Stimulated activated CD8-positive, alpha-beta memory T cell treated with anti-CD3 and anti-CD28 coated beads, Interleukin-7, amount 100 ng/mL, for 1 hour (primary cell): ENCODE measurements at regions not wholly inside any gene's neighbourhood (a gene's known extent, or its start where the extent isn't known, plus 50 kb on each side); places are given as distances from the start of the nearest gene placed in this dataset.

Source experiments
- DNase-seq, 2 donors: peaks; one replicate each; pipeline ENCODE4 v3.0.0-alpha.2; 2020; ENCODE audit warnings: low read depth in 2 of 2

DNA sequence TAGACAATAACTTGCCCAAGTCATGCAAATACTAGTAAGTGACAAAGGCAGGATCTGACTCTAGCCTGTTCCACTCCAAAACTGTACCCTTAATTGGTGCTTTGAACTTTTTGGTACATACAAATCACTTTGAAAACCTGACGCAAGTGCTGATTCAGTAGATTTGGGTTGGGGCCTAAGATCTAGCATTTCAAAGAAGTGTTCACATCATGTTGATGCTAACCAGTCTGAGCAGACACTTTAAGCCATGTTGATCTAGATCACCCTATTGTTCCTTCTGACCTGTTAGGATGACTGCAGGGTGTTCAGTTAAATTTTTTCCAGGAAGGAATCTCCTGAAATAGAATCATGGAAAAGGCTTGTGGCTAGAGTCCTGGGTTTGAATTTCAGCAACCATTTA, 57.7 kb upstream of the CPEB4 start:
- no peak for DNase-seq

DNA sequence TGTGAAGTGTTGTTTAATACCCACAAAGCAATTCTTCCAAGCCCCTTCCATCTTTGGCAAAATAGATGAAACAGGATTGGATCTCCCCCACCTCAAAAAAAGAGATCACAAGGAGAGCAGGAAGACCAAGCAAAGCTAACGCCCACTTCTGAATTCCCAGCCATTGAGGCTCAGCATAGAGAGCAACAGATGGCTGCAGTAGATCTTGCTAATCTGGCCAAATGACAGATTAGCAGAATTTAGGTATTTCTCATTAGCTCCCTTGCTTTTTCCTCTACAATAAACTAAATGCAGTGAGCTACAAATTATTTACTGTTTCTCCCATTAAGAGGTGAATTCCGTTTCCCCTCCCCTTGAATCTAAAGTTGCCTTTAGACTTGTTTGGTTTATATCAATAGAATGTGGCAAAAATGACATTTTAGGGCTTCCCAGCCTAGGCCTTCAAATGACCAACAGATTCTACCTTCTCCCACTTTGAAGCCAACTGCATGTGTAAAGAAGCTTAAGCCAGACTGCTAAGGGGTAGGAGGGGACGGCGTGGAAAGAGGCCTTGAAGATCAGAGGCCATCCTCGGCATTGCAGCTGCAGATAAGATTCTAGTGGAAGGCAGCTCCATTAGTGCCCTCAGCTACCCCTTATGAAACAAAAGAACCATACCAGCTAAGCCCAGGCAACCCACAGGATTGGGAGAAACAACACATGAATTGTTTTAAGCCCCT, 56.8 kb upstream of the CPEB4 start:
- DNase-seq, result no peak

DNA sequence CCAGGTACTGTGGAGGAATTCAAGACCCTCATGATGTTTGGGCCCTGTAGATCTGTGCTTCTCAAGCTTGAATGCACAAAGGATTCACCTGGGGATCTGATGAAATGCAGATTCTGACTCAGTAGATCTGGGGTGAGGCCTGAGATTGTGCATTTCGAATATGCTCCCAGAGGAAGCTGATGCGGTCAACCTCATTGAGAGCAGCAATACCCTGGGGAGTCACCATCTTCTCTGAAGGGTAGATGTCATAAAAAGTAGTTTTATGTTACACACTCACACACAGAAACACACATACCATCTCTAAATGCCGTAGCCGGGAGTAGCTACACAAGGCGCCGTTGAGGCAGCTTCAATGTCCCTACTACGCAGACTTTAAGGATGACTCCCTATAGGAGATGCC, 55.8 kb upstream of the CPEB4 start:
- DNase-seq, result no peak

DNA sequence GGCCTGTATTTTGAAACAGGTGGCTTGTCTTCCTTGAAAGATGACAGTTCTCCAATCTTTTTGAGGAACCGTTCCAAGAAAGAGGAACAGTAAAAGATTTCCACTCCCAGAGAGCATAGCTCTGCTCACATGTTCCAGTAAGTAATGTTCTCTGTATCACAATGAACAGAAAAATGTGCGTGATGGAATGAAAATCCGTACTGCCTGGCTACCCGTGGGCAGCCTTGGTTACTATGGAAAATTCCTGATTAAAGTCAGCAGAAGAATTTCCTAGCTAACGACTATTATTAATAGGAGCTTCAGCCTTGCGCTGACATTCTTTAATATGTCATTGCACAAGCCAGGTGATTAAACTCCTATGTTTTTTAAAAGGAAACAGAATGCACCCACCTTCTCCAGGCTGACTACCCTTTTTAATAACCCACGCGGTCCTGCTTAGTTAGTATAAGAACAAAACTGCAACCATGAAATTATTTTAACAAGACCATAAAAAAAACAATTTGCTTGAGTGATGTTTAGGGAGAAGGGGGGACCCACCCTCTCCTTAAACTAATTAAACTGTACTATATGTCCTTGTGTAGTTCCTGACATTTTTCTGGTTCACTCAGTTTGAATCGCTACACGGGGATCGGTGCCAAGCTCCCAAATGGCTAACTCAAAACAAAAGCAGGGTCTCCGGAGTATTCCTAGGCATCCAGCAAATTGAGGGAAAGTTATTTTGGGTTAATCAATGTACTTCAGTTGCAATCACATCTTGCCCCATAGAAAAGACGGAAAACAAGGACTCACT, 54.8 kb upstream of the CPEB4 start:
- no peak for DNase-seq

DNA sequence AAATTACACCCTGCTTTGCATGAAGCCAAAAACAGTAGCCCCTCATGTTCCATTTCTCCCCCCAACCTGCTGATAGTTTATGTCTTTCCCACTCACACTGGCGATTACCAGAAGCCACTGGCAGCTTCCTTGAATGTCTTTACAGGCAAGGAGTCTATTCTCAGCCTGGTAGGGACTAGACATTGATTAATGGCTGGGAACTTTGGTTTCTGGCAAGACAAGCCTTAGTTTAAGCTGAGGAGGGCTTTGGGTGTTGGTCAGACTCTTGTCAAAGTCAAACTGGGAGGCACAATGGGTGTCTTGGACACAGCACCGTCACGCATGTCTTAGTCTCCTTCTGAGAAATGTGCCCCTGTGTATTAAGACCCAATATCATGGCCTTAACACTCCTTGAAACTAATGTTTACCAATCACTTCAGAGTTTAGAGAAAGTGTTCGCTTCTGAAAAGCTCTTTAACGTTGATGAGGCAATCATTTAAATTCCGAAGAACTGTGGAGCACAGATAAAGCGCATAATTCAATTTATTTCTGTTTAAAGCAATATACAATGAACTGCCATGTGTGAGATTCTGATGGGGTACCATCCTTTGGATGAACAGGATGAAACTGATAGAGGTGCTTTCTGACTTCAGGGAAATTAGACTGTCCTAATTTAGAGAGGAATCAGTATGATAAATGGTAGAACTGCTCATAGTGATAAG, 53.9 kb upstream of the CPEB4 start:
- no peak for DNase-seq

DNA sequence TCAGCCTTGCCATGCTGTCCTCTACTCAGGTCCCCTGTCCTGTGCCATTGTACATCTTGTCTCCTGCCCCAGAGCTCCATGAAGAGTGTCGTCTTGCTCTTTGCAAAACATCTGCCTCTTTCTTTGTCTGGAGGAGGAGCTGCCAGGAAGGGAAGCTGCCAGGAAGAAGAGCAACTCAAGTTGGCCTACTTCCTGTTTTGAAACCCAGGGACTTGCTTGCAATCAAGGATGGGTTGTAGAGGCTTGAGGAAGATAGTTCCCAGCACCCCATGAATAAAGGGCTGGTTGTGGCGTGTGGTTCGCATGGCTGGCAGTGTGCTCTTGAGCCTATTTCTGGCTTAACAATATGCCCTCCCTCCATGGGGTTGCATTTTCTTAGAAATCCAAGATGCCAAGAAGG, 53.0 kb upstream of the CPEB4 start:
- no peak for DNase-seq

DNA sequence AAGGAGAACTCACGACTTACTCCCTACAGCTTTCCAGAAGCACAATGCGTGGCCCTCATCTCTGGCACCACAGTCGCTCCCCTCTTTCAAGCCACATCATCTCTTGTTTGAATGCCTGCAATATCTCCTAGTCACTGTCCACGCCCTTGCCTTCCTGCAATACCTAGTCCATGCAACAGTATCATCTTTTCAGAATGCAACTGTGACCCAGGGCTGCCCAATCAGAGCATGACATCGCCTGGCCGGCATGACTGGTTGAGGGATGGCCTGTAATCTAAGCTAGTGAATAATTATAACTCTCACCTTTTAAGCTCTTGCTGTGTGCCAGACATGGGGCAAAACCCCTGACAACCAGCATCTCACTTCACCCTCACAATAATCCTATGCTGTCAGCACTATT, 52.5 kb upstream of the CPEB4 start:
- DNase-seq, result no peak

DNA sequence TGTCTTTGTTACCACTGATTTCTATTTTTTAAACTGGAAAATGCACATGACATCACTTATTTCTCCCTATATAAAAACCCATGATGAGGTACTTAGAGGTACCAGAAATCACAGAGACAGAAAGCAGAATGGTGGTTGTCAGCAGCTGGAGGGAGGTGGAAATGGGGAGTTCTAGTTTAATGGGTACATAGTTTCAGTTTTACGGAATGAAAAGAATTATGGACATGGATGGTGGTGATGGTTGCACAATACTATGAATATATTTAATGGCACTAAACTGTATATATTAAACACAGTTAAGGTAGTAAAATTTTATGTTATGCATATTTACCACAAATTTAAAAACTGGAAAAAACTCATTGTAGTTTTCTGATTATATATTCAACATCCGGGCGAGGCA, 50.5 kb upstream of the CPEB4 start:
- DNase-seq, result no peak
